Fibroblast of lung (primary cell): ENCODE measurements at regions not wholly inside any gene's neighbourhood (a gene's known extent, or its start where the extent isn't known, plus 50 kb on each side); places are given as distances from the start of the nearest gene placed in this dataset.

ENCODE experiments used
- CTCF ChIP-seq, 2 donors: IDR thresholded peaks in 1 of 2; conservative IDR thresholded peaks in 1 of 2; 1 replicate in 1 of 2; 2 replicates in 1 of 2; pipeline ENCODE4 v1.5.1; 2011 to 2012; ENCODE audit warnings: low read length in 2 of 2, control low read depth in 1 of 2, inconsistent platforms in 1 of 2, low read depth in 1 of 2, mild to moderate bottlenecking in 1 of 2
- EZH2 ChIP-seq: IDR thresholded peaks from 2 replicates; pipeline ENCODE4 v1.5.1; 2012; ENCODE audit warnings: low read length, control low read depth, mild to moderate bottlenecking; ENCODE audit errors: missing control alignments

GRCh38 chr4:10806953-10807645 is 122.5 kb upstream of the CLNK start:
- TF ChIP-seq CTCF (conservative IDR thresholded peaks at IDR 0.05 in 1 of 2, IDR thresholded peaks at IDR 0.05 in 1 of 2; ENCODE audit: low read depth in 1 of 2, low read length in 2 of 2) (no peak), EZH2 (no peak)
